K562 (cell line): ENCODE measurements at regions not wholly inside any gene's neighbourhood (a gene's known extent, or its start where the extent isn't known, plus 50 kb on each side); places are given as distances from the start of the nearest gene placed in this dataset.

Experiments used
- ATAC-seq: fragments of 200-7000 bp; cut with Tn5 transposase; 3 replicates; pipeline ENCODE4 v1.9.1; 2020; ENCODE audit warnings: moderate library complexity
- BruUV-seq: library from RNA; stranded (reverse); fragments of 400-500 nt; replicated peaks from 2 replicates; lab custom pipeline; 2021; lab: Mats Ljungman, UMichigan
- CTCF ChIA-PET: fragments of 300-600 bp; formaldehyde crosslinking; extraction: SDS; loops from one replicate; lab custom pipeline; 2021; ENCODE audit warnings: low intra/inter-chr PET ratio; lab: Yijun Ruan, JAX
- POLR2A ChIA-PET: fragments of 300-600, 350-650 bp; sonication (Branson Sonifier 250); formaldehyde crosslinking; extraction: SDS; loops from one replicate; lab custom pipeline; 2021; ENCODE audit warnings: antibody characterized with exemption, inconsistent platforms; lab: Yijun Ruan, JAX
- DNase-seq, 4 experiments: peaks; one replicate each; pipeline versions ENCODE4 v3.0.0 to v3.0.0-alpha.2; 2011 to 2018; ENCODE audit warnings: low spot score in 3 of 4, mixed read lengths in 3 of 4; ENCODE audit errors: extremely low read depth in 1 of 4
- FAIRE-seq: peaks from 2 replicates; lab custom pipeline; 2011; peaks lifted over from hg19 to GRCh38; lab: Jason Lieb, UNC
- H2AFZ ChIP-seq: 2 replicates; pipeline ENCODE4 v1.6.0; 2011; ENCODE audit warnings: low read depth, low read length, control low read depth, inconsistent platforms
- H3K27ac ChIP-seq: fragments of 200-600 bp; 3 replicates; pipeline ENCODE4 v1.8.0; 2011; ENCODE audit warnings: low read depth, mild to moderate bottlenecking, control low read depth, inconsistent platforms, low read length, moderate library complexity, mixed read lengths; ENCODE audit errors: extremely low read depth
- H3K27me3 ChIP-seq, 2 experiments: fragments of 300-600 bp in 1 of 2; 2 replicates in 1 of 2; 3 replicates in 1 of 2; pipeline versions ENCODE4 v1.6.0 to v1.8.0; 2011; ENCODE audit warnings: inconsistent platforms in 2 of 2, low read length in 2 of 2, mild to moderate bottlenecking in 1 of 2, mixed read lengths in 1 of 2, moderate library complexity in 1 of 2; ENCODE audit not compliant: control insufficient read depth in 2 of 2, insufficient read depth in 2 of 2
- H3K36me3 ChIP-seq: fragments of 300-600 bp; 3 replicates; pipeline ENCODE4 v1.8.0; 2011; ENCODE audit warnings: mild to moderate bottlenecking, low read length, inconsistent platforms; ENCODE audit not compliant: control insufficient read depth, insufficient read depth
- H3K4me1 ChIP-seq, 2 experiments: fragments of 200-600 bp in 1 of 2; replicated peaks in 1 of 2; 2 replicates in 1 of 2; 3 replicates in 1 of 2; pipeline versions ENCODE4 v1.5.1 to v1.8.0; 2011; ENCODE audit warnings: inconsistent platforms in 2 of 2, low read length in 2 of 2, mild to moderate bottlenecking in 1 of 2, mixed read lengths in 1 of 2, moderate library complexity in 1 of 2; ENCODE audit not compliant: control insufficient read depth in 2 of 2, insufficient read depth in 2 of 2
- H3K4me2 ChIP-seq: 2 replicates; pipeline ENCODE4 v1.6.1; 2011; ENCODE audit warnings: low read length, control low read depth, inconsistent platforms, mixed read lengths; ENCODE audit not compliant: insufficient read depth
- H3K4me3 ChIP-seq: fragments of 200-600 bp; sonication (generic), shearing (Covaris generic); 2 replicates; pipeline ENCODE4 v1.5.1; 2016; ENCODE audit warnings: control low read depth, inconsistent platforms
- H3K79me2 ChIP-seq: fragments of 200-600 bp; 3 replicates; pipeline ENCODE4 v1.8.0; 2011; ENCODE audit warnings: low read length, inconsistent platforms; ENCODE audit not compliant: control insufficient read depth, insufficient read depth
- H3K9ac ChIP-seq, 2 experiments: 2 replicates each; pipeline versions ENCODE4 v1.6.0 to v1.6.1; 2011; ENCODE audit warnings: low read depth in 2 of 2, low read length in 2 of 2, control low read depth in 1 of 2, inconsistent platforms in 1 of 2, mild to moderate bottlenecking in 1 of 2, mixed read lengths in 1 of 2; ENCODE audit not compliant: insufficient read depth in 1 of 2
- H3K9me1 ChIP-seq: one replicate; pipeline ENCODE4 v1.6.0; 2011; ENCODE audit warnings: inconsistent platforms, mild to moderate bottlenecking, low read length, moderate library complexity; ENCODE audit not compliant: control insufficient read depth, insufficient read depth
- H3K9me3 ChIP-seq: replicated peaks from 2 replicates; pipeline ENCODE4 v1.5.1; 2011; ENCODE audit warnings: low read depth, low read length, inconsistent platforms; ENCODE audit not compliant: control insufficient read depth, insufficient read depth
- H4K20me1 ChIP-seq: replicated peaks from 2 replicates; pipeline ENCODE4 v1.6.1; 2011; ENCODE audit warnings: low read length, inconsistent platforms, mixed read lengths; ENCODE audit not compliant: control insufficient read depth, insufficient read depth
- CTCF ChIP-seq, 3 experiments: IDR thresholded peaks in 2 of 3; conservative IDR thresholded peaks in 1 of 3; 2 replicates each; pipeline ENCODE4 v1.5.1; 2011 to 2012; ENCODE audit warnings: low read length in 3 of 3, mild to moderate bottlenecking in 3 of 3, control low read depth in 2 of 3, improper control_type of control experiment in 1 of 3, inconsistent platforms in 1 of 3, low read depth in 1 of 3, mixed read lengths in 1 of 3, moderate library complexity in 1 of 3; ENCODE audit not compliant: insufficient read depth in 2 of 3
- HMGXB4 ChIP-seq: sonication (generic); formaldehyde crosslinking; IDR thresholded peaks from 2 replicates; pipeline ENCODE4 v1.8.1; 2023; ENCODE audit warnings: mild to moderate bottlenecking, missing genetic modification reagents
- ILK ChIP-seq: fragments of 450-650 bp; IDR thresholded peaks from 2 replicates; pipeline ENCODE4 v1.6.1; 2016; ENCODE audit warnings: missing genetic modification characterization, low read depth, mild to moderate bottlenecking, missing compliant biosample characterization, moderate library complexity, borderline replicate concordance
- MCM5 ChIP-seq: fragments of 450-650 bp; IDR thresholded peaks from 2 replicates; pipeline ENCODE4 v1.6.1; 2016; ENCODE audit warnings: low read depth
- MTF1 ChIP-seq: fragments of 250-450 bp; sonication (Bioruptor Pico); IDR thresholded peaks from 2 replicates; pipeline ENCODE4 v1.9.0; 2021; ENCODE audit warnings: moderate library complexity, mild to moderate bottlenecking, inconsistent platforms, borderline replicate concordance
- PYGO2 ChIP-seq: fragments of 450-650 bp; IDR thresholded peaks from 2 replicates; pipeline ENCODE4 v1.6.1; 2016; ENCODE audit warnings: mild to moderate bottlenecking, missing genetic modification characterization, moderate library complexity, missing compliant biosample characterization
- SREBF1 ChIP-seq: fragments of 150-350 bp; IDR thresholded peaks from 2 replicates; pipeline ENCODE4 v1.6.1; 2014; ENCODE audit warnings: antibody characterized with exemption, low read depth, low read length, borderline replicate concordance
- TBL1XR1 ChIP-seq, 2 experiments: IDR thresholded peaks; 2 replicates each; pipeline ENCODE4 v1.6.1; 2012; ENCODE audit warnings: improper control_type of control experiment in 2 of 2, low read length in 2 of 2, mild to moderate bottlenecking in 1 of 2
- TCFL5 ChIP-seq: fragments of 250-450 bp; sonication (Bioruptor Pico); conservative IDR thresholded peaks from 2 replicates; pipeline ENCODE4 v1.6.1; 2021; ENCODE audit warnings: mild to moderate bottlenecking, moderate library complexity, matching md5 sums
- ZC3H4 ChIP-seq: sonication (generic); formaldehyde crosslinking; IDR thresholded peaks from 2 replicates; pipeline ENCODE4 v1.9.0; 2021; ENCODE audit warnings: missing genetic modification reagents, borderline replicate concordance
- ZKSCAN1 ChIP-seq: fragments of 150-350 bp; IDR thresholded peaks from 2 replicates; pipeline ENCODE4 v1.6.1; 2016; ENCODE audit warnings: low read depth, low read length
- WGBS: fragments of 100-300 bp; shearing (Covaris generic); methylation state at CpG from one replicate; pipeline ENCODE4 v1.1.6; 2016; ENCODE audit warnings: low coverage, mixed read lengths; ENCODE audit not compliant: insufficient coverage; ENCODE audit errors: missing lambda C conversion rate; 5-methylcytosine and 5-hydroxymethylcytosine counted together
- in situ Hi-C: fragments of 300-500 bp; cut with MboI; formaldehyde crosslinking; loops from 4 replicates; pipeline ENCODE4 v1.15.0; 2018; ENCODE audit warnings: inconsistent platforms, mixed read lengths
- intact Hi-C: fragments of 100-400 bp; cut with micrococcal nuclease; formaldehyde crosslinking; loops from 2 replicates; pipeline ENCODE4 v1.14.2; 2022
- TF ChIP-seq, protein P1 (sequence below): fragments of 450-650 bp; IDR thresholded peaks from 2 replicates; pipeline ENCODE4 v1.6.1; 2016; ENCODE audit warnings: low read depth

GRCh38 chr3:107106907-107107306 lies 270.3 kb upstream of the CCDC54 start:
- Histone ChIP-seq H3K4me3 (no peak overlapping the region), H3K9me1 (no peaks in the 10 kb centered on the region), H4K20me1 (no peaks in the 10 kb centered on the region), H3K4me1 (no peaks in the 10 kb centered on the region), H3K36me3 (no peaks in the 10 kb centered on the region), H3K27ac (no peak overlapping the region), H3K79me2 (no peaks in the 10 kb centered on the region), H2AFZ (no peak overlapping the region), H3K9ac (no peak overlapping the region), H3K4me2 (no peak overlapping the region), H3K9me3 (no peaks in the 10 kb centered on the region), H3K27me3 (no peaks in the 10 kb centered on the region)
- ATAC-seq, result no peak
- FAIRE-seq, result no peak
- 13% methylated on average over 6 of the region's 8 CpGs for WGBS
- ChIA-PET POLR2A (no interaction called here), CTCF (no interaction called here)
- no TSS peak for BruUV-seq
- DNase-seq, result no peak
- in situ Hi-C loops (no loop called here), intact Hi-C loops (no loop called here)
- TF ChIP-seq MCM5 (no peak), ILK (tag) (no peak), TBL1XR1 (IDR thresholded peaks at IDR 0.05; ENCODE audit: low read length in 2 of 2) (no peak), PYGO2 (no peak), HMGXB4 (no peak), ZKSCAN1 (no peak), CTCF (IDR thresholded peaks at IDR 0.05 in 2 of 3, conservative IDR thresholded peaks at IDR 0.05 in 1 of 3; ENCODE audit: insufficient read depth in 2 of 3, low read depth in 1 of 3, low read length in 3 of 3) (no peak), MTF1 (CRISPR knock-in tag) (no peak), SREBF1 (no peak), ZC3H4 (CRISPR knock-in tag) (no peak), TCFL5 (CRISPR knock-in tag) (no peak)
- TF ChIP-seq, protein P1, sequence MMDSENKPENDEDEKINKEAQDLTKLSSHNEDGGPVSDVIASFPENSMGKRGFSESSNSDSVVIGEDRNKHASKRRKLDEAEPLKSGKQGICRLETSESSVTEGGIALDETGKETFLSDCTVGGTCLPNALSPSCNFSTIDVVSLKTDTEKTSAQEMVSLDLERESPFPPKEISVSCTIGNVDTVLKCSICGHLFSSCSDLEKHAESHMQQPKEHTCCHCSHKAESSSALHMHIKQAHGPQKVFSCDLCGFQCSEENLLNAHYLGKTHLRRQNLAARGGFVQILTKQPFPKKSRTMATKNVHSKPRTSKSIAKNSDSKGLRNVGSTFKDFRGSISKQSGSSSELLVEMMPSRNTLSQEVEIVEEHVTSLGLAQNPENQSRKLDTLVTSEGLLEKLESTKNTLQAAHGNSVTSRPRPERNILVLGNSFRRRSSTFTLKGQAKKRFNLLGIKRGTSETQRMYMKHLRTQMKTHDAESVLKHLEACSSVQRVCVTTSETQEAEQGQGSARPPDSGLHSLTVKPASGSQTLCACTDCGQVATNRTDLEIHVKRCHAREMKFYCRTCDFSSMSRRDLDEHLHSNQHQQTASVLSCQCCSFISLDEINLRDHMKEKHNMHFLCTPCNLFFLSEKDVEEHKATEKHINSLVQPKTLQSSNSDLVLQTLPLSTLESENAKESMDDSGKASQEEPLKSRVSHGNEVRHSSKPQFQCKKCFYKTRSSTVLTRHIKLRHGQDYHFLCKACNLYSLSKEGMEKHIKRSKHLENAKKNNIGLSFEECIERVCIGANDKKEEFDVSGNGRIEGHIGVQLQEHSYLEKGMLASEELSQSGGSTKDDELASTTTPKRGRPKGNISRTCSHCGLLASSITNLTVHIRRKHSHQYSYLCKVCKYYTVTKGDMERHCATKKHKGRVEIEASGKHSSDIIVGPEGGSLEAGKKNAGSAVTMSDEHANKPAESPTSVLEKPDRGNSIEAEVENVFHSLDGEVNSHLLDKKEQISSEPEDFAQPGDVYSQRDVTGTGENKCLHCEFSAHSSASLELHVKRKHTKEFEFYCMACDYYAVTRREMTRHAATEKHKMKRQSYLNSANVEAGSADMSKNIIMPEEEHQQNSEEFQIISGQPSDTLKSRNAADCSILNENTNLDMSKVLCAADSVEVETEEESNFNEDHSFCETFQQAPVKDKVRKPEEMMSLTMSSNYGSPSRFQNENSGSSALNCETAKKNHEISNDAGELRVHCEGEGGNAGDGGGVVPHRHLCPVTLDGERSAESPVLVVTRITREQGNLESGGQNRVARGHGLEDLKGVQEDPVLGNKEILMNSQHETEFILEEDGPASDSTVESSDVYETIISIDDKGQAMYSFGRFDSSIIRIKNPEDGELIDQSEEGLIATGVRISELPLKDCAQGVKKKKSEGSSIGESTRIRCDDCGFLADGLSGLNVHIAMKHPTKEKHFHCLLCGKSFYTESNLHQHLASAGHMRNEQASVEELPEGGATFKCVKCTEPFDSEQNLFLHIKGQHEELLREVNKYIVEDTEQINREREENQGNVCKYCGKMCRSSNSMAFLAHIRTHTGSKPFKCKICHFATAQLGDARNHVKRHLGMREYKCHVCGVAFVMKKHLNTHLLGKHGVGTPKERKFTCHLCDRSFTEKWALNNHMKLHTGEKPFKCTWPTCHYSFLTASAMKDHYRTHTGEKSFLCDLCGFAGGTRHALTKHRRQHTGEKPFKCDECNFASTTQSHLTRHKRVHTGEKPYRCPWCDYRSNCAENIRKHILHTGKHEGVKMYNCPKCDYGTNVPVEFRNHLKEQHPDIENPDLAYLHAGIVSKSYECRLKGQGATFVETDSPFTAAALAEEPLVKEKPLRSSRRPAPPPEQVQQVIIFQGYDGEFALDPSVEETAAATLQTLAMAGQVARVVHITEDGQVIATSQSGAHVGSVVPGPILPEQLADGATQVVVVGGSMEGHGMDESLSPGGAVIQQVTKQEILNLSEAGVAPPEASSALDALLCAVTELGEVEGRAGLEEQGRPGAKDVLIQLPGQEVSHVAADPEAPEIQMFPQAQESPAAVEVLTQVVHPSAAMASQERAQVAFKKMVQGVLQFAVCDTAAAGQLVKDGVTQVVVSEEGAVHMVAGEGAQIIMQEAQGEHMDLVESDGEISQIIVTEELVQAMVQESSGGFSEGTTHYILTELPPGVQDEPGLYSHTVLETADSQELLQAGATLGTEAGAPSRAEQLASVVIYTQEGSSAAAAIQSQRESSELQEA, result no peak
